Ishikawa (cell line): ENCODE measurements at regions not wholly inside any gene's neighbourhood (a gene's known extent, or its start where the extent isn't known, plus 50 kb on each side); places are given as distances from the start of the nearest gene placed in this dataset.
A peak's percentile ranks its signal among the peaks of the same experiment; 100 is the strongest.

ENCODE experiments used
- CEBPB ChIP-seq: IDR thresholded peaks from 2 replicates; pipeline ENCODE4 v1.6.1; 2012
- CREB1 ChIP-seq: IDR thresholded peaks from 2 replicates; pipeline ENCODE4 v1.6.1; 2012; ENCODE audit warnings: low read depth
- EGR1 ChIP-seq: IDR thresholded peaks from 2 replicates; pipeline ENCODE4 v1.6.1; 2012
- EP300 ChIP-seq: IDR thresholded peaks from 2 replicates; pipeline ENCODE4 v1.6.1; 2012; ENCODE audit warnings: borderline replicate concordance
- FOXM1 ChIP-seq: IDR thresholded peaks from 2 replicates; pipeline ENCODE4 v1.6.1; 2012; ENCODE audit warnings: low read depth, borderline replicate concordance
- MAX ChIP-seq: IDR thresholded peaks from 2 replicates; pipeline ENCODE4 v1.6.1; 2012
- NFIC ChIP-seq: IDR thresholded peaks from 2 replicates; pipeline ENCODE4 v1.6.1; 2012
- RAD21 ChIP-seq: IDR thresholded peaks from 2 replicates; pipeline ENCODE4 v1.6.1; 2012; ENCODE audit warnings: low read depth
- REST ChIP-seq: IDR thresholded peaks from 2 replicates; pipeline ENCODE4 v1.6.1; 2012; ENCODE audit warnings: low read depth, mild to moderate bottlenecking
- TAF1 ChIP-seq: IDR thresholded peaks from 2 replicates; pipeline ENCODE4 v1.6.1; 2012; ENCODE audit warnings: low read depth, mild to moderate bottlenecking
- TCF12 ChIP-seq: IDR thresholded peaks from 2 replicates; pipeline ENCODE4 v1.6.1; 2012; ENCODE audit warnings: low read depth
- TEAD4 ChIP-seq: IDR thresholded peaks from 2 replicates; pipeline ENCODE4 v1.6.1; 2012
- USF1 ChIP-seq: IDR thresholded peaks from 2 replicates; pipeline ENCODE4 v1.6.1; 2012
- YY1 ChIP-seq: IDR thresholded peaks from 2 replicates; pipeline ENCODE4 v1.6.1; 2012; ENCODE audit warnings: low read depth
- ZBTB7A ChIP-seq: IDR thresholded peaks from 2 replicates; pipeline ENCODE4 v1.6.1; 2012; ENCODE audit warnings: low read depth

GRCh38 chr4:122297694-122298093, 81.1 kb upstream of the ADAD1 start:
- TF ChIP-seq EGR1 = no peak
- TF ChIP-seq FOXM1 = no peak
- TF ChIP-seq CREB1 = no peak
- no peak for TF ChIP-seq NFIC
- TF ChIP-seq MAX = no peak
- no peak for TF ChIP-seq USF1
- no peak for TF ChIP-seq CEBPB
- no peak for TF ChIP-seq TAF1

GRCh38 chr4:122300776-122301175, 78.0 kb upstream of the ADAD1 start:
- no peak for TF ChIP-seq TCF12
- TF ChIP-seq CREB1 = no peak
- no peak for TF ChIP-seq TEAD4
- no peak for TF ChIP-seq RAD21
- no peak for TF ChIP-seq MAX
- no peak for TF ChIP-seq CEBPB
- no peak for TF ChIP-seq FOXM1
- no peak for TF ChIP-seq NFIC
- no peak for TF ChIP-seq YY1
- no peak for TF ChIP-seq REST
- no peak for TF ChIP-seq ZBTB7A
- no peak for TF ChIP-seq EGR1

- TF ChIP-seq TAF1 = no peak
- no peak for TF ChIP-seq FOXM1
- no peak for TF ChIP-seq EP300
- no peak for TF ChIP-seq REST
- no peak for TF ChIP-seq ZBTB7A
- TF ChIP-seq YY1 = no peak
- TF ChIP-seq TEAD4 = no peak
- no peak for TF ChIP-seq USF1
- no peak for TF ChIP-seq MAX
- TF ChIP-seq RAD21 = no peak
- TF ChIP-seq CREB1 = no peak
- no peak for TF ChIP-seq EGR1
- no peak for TF ChIP-seq NFIC
- TF ChIP-seq TCF12 = no peak
- no peak for TF ChIP-seq CEBPB
These were observed 73.0 kb upstream of the ADAD1 start for GRCh38 chr4:122305853-122306252.

- TF ChIP-seq TAF1 = no peak
- TF ChIP-seq RAD21 = peak; percentile 20; the same call in 1 of the 2 replicates
- TF ChIP-seq ZBTB7A = no peak
- no peak for TF ChIP-seq REST
- no peak for TF ChIP-seq EGR1
- no peak for TF ChIP-seq CEBPB
- no peak for TF ChIP-seq USF1
These were observed 68.7 kb upstream of the ADAD1 start for GRCh38 chr4:122309988-122310626.
